ENCODE measurements at regions not wholly inside any gene's neighbourhood (a gene's known extent, or its start where the extent isn't known, plus 50 kb on each side); places are given as distances from the start of the nearest gene placed in this dataset.
A peak's percentile ranks its signal among the peaks of the same experiment; 100 is the strongest.

DNA sequence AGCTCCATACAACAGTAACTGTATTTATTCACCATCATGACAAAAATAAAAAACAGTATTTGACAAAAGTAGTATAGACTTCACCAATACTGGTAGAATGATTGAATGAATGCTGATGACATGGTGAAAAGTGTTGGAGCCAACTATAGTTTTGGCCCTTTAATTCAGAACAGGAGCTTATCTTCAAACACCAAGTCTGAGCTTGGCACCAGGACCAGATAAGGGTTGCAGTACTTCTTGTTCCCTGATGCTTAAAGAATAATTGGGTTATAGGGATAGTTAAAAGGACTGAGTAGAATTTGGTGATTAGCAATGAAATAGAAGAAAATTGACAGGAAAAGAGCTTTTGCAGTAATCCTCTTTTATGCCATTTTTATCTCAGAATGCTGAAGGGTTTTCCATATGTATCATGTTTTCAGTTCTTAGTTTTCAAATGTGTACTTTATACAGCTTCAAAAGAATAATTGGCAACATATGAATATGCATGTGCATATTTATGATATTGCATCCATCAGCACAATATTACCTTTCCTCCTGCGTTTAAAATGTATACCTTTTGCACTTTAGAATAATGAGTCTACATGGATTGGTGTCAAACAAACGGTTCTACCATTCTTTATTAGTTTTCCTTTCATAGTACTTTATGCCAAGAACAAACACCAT lies 214.2 kb upstream of the ARHGAP42 start:
- H3K27me3 ChIP-seq (ENCODE audit: control insufficient read depth, insufficient read depth, low read length) = no peaks in the 10 kb centered on the region

DNA sequence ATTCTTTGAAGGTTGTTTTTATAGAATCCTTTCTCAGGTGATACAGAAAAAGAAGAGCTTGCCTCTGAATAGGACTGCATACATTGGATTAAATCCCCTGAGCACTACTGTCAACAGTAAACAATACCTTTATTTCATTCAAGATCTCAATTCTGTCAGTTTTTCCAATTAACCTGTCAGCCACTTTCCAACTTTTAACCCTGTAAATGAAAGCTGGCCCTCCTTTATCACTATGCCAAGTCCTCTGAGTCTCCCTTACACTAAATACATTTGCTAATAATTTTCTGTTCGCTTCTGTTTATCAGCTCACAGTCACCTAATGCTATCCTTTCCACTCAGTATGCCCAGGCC lies 213.7 kb upstream of the ARHGAP42 start:
- Histone ChIP-seq H3K27me3 (ENCODE audit: control insufficient read depth, insufficient read depth, low read length) (no peaks in the 10 kb centered on the region), H3K4me3 (ENCODE audit: low read depth, low read length) (no peak overlapping the region)
- TF ChIP-seq, protein P1, sequence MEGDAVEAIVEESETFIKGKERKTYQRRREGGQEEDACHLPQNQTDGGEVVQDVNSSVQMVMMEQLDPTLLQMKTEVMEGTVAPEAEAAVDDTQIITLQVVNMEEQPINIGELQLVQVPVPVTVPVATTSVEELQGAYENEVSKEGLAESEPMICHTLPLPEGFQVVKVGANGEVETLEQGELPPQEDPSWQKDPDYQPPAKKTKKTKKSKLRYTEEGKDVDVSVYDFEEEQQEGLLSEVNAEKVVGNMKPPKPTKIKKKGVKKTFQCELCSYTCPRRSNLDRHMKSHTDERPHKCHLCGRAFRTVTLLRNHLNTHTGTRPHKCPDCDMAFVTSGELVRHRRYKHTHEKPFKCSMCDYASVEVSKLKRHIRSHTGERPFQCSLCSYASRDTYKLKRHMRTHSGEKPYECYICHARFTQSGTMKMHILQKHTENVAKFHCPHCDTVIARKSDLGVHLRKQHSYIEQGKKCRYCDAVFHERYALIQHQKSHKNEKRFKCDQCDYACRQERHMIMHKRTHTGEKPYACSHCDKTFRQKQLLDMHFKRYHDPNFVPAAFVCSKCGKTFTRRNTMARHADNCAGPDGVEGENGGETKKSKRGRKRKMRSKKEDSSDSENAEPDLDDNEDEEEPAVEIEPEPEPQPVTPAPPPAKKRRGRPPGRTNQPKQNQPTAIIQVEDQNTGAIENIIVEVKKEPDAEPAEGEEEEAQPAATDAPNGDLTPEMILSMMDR (IDR thresholded peaks at IDR 0.05; ENCODE audit: insufficient read depth, low read length, poor library complexity, severe bottlenecking) = no peak

More for the DNA sequence above, 214.2 kb upstream of the ARHGAP42 start:
- TF ChIP-seq, protein P1 (IDR thresholded peaks at IDR 0.05; ENCODE audit: insufficient read depth, low read length, poor library complexity, severe bottlenecking) = no peak
- Histone ChIP-seq H3K4me3 (ENCODE audit: low read depth, low read length) (no peak overlapping the region), H3K36me3 (ENCODE audit: control insufficient read depth, insufficient read depth, low read length) (no peaks in the 10 kb centered on the region)
- no peak for DNase-seq (ENCODE audit: low read depth)

DNA sequence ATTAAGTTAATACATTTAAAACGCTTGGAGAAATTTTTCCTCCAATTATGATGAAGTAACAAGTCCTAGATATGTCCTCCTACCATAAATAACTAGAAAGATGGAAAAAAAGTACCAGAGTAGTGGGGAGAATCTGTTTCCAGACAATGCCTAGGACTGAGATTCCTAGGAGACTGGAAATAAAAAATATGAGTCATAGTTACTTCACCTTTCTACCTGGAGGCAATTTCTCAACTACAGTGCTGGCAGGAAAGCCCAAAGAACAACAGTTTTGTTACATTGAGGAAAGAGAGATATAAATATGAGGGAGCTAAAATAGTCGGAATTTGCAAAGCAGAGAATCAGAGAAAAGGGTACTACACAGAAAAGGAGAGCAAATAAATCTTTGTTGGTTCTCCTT lies 202.1 kb upstream of the ARHGAP42 start:
- no peaks in the 10 kb centered on the region for H3K36me3 ChIP-seq (ENCODE audit: control insufficient read depth, insufficient read depth, low read length)
- H3K27me3 ChIP-seq (ENCODE audit: control insufficient read depth, insufficient read depth, low read length) = no peaks in the 10 kb centered on the region
- TF ChIP-seq, protein P1 (IDR thresholded peaks at IDR 0.05; ENCODE audit: insufficient read depth, low read length, poor library complexity, severe bottlenecking) = no peak
- no peak for DNase-seq (ENCODE audit: low read depth)
- H3K4me3 ChIP-seq (ENCODE audit: low read depth, low read length) = no peak overlapping the region

More for the DNA sequence above, 213.7 kb upstream of the ARHGAP42 start:
- DNase-seq (ENCODE audit: low read depth) = no peak
- H3K36me3 ChIP-seq (ENCODE audit: control insufficient read depth, insufficient read depth, low read length) = no peaks in the 10 kb centered on the region

DNA sequence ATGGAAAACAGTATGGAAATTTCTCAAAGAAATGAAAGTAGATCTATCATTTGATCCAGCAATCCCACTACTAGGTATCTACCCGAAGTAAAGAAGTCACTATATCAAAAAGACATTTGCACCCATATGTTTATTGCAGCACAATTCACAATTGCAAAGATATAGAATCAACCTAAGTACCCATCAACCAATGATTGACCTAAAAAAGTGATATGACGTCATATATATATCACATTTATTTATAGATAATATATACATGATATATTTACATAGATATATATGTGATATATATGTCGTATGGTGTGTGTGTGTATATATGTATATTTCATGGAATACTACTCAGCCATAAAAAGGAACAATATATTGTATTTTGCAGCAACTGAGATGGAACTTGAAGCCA lies 188.3 kb upstream of the ARHGAP42 start:
- Histone ChIP-seq H3K4me3 (ENCODE audit: low read depth, low read length) (no peak overlapping the region), H3K27me3 (ENCODE audit: control insufficient read depth, insufficient read depth, low read length) (no peaks in the 10 kb centered on the region), H3K36me3 (ENCODE audit: control insufficient read depth, insufficient read depth, low read length) (no peaks in the 10 kb centered on the region)
- TF ChIP-seq, protein P1 (IDR thresholded peaks at IDR 0.05; ENCODE audit: insufficient read depth, low read length, poor library complexity, severe bottlenecking) = no peak
- DNase-seq (ENCODE audit: low read depth) = no peak

DNA sequence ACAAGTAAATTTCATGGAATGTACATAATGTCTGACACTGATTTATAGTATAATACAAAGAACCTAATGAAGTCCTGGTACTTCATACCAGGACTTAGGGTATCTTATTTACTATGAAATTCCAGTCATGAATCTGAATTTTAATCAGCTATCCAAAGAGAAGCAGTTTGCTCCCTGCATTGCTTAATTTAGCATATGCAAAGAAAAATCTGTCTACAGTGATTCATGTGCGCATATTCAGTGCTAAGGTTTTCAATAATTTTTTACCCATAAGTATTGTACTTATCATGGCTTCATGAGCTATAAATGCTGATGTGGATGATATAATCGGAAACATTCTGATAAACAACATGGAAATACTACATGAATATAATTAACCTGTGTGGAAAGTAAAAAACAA lies 185.6 kb upstream of the ARHGAP42 start:
- TF ChIP-seq, protein P1 (IDR thresholded peaks at IDR 0.05; ENCODE audit: insufficient read depth, low read length, poor library complexity, severe bottlenecking) = no peak
- no peaks in the 10 kb centered on the region for H3K36me3 ChIP-seq (ENCODE audit: control insufficient read depth, insufficient read depth, low read length)
- DNase-seq (ENCODE audit: low read depth) = no peak
- H3K4me3 ChIP-seq (ENCODE audit: low read depth, low read length) = no peak overlapping the region
- H3K27me3 ChIP-seq (ENCODE audit: control insufficient read depth, insufficient read depth, low read length) = no peaks in the 10 kb centered on the region

DNA sequence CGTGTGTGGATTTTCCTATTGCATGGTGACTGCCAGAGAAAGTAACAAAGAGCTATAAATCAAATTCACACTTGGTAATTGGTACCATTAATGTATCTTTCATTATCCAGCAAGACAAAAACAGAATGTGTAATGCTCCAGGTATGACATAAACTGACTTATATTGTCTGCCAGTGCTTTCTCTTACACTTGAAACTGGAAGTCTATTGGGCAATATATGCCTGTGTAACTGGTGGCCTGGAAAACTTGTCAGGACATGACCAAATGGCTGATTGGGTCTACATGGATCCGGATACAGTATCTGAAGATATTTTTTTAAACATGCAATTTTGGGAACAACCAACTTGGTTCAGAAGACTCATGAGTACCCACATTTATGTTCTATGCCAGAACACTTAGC lies 174.6 kb upstream of the ARHGAP42 start:
- no peaks in the 10 kb centered on the region for H3K27me3 ChIP-seq (ENCODE audit: control insufficient read depth, insufficient read depth, low read length)
- peak; percentile 1 for DNase-seq (ENCODE audit: low read depth)
- no peak overlapping the region for H3K4me3 ChIP-seq (ENCODE audit: low read depth, low read length)
- H3K36me3 ChIP-seq (ENCODE audit: control insufficient read depth, insufficient read depth, low read length) = no peaks in the 10 kb centered on the region
- TF ChIP-seq, protein P1 (IDR thresholded peaks at IDR 0.05; ENCODE audit: insufficient read depth, low read length, poor library complexity, severe bottlenecking) = no peak

Data from kidney epithelial cell (primary cell).